Testis (tissue), 2 donors: ENCODE measurements at regions not wholly inside any gene's neighbourhood (a gene's known extent, or its start where the extent isn't known, plus 50 kb on each side); places are given as distances from the start of the nearest gene placed in this dataset.

Experiments
- CTCF ChIP-seq, 3 experiments: fragments of 450-650 bp in 2 of 3; fragments of 200-600 bp in 1 of 3; sonication (generic) in 1 of 3; IDR thresholded peaks; one replicate each; pipeline ENCODE4 v1.5.1; 2016 to 2019; ENCODE audit warnings: antibody characterized with exemption in 3 of 3, mild to moderate bottlenecking in 2 of 3, moderate library complexity in 1 of 3
- POLR2A ChIP-seq: fragments of 450-650 bp; IDR thresholded peaks from one replicate; pipeline ENCODE4 v1.6.1; 2017; ENCODE audit warnings: antibody characterized with exemption, mild to moderate bottlenecking, moderate library complexity

GRCh38 chr10:125249948-125250347, 89.6 kb upstream of the CTBP2 start:
- TF ChIP-seq POLR2A (no peak), CTCF (IDR thresholded peaks at IDR 0.05) (no peak)
